ENCODE measurements at regions not wholly inside any gene's neighbourhood (a gene's known extent, or its start where the extent isn't known, plus 50 kb on each side); places are given as distances from the start of the nearest gene placed in this dataset.

GRCh38 chr1:104348277-104348676, 598.6 kb downstream of the AMY1C start:
- no peak overlapping the region for H3K56ac ChIP-seq (ENCODE audit: insufficient read length, low read depth, low read length)
- no peaks in the 10 kb centered on the region; the same call in 1 of the 2 replicates for H3K27me3 Mint-ChIP-seq (ENCODE audit: low read depth)
- H2AK5ac ChIP-seq (ENCODE audit: insufficient read length, low read length) = no peak overlapping the region
- H4K5ac ChIP-seq (ENCODE audit: insufficient read length, low read depth, low read length) = no peak overlapping the region
- no peak overlapping the region for H3T11ph ChIP-seq (ENCODE audit: low read length)
- H3K23me2 ChIP-seq (ENCODE audit: insufficient read length, low read depth, low read length, poor library complexity, severe bottlenecking) = no peaks in the 10 kb centered on the region
- no CpG with 5 or more reads among the region's 1 CpG for WGBS (ENCODE audit: extremely low coverage, insufficient read length, low lambda C conversion rate)
- H2BK5ac ChIP-seq (ENCODE audit: insufficient read length, low read length) = no peak overlapping the region
- no peak overlapping the region for H2BK120ac ChIP-seq (ENCODE audit: low read depth, low read length, poor library complexity, severe bottlenecking)
- H3K9me3 Mint-ChIP-seq = peaks cover 0 to 9% of the 10 kb centered on the region in 2 experiments; a peak in 2 of 5 replicates
- no peaks in the 10 kb centered on the region for H4K20me1 ChIP-seq (ENCODE audit: control insufficient read depth, insufficient read depth, insufficient read length)
- H3K27ac ChIP-seq (ENCODE audit: insufficient read length, low read depth, low read length) = no peak overlapping the region
- H4K91ac ChIP-seq (ENCODE audit: insufficient read length, low read depth, low read length) = no peak overlapping the region
- H3K9ac ChIP-seq (ENCODE audit: extremely low read depth, insufficient read length, low read length) = no peak overlapping the region
- no peaks in the 10 kb centered on the region for H3K27me3 ChIP-seq (ENCODE audit: insufficient read depth, low read length)
- TF ChIP-seq CTCF (conservative IDR thresholded peaks at IDR 0.05) = no peak
- H3K14ac ChIP-seq (ENCODE audit: insufficient read depth, low read length) = no peak overlapping the region
- DNase-seq = no peak
- H3K4me2 ChIP-seq (ENCODE audit: insufficient read depth, insufficient read length, low read length) = no peak overlapping the region
- H3K23ac ChIP-seq (ENCODE audit: insufficient read length, low read depth, low read length) = no peak overlapping the region
- H2BK12ac ChIP-seq (ENCODE audit: insufficient read length, low read depth, low read length) = no peak overlapping the region
- no peak overlapping the region for H3K4ac ChIP-seq (ENCODE audit: low read depth, low read length)
- H2BK20ac ChIP-seq (ENCODE audit: low read depth, low read length, poor library complexity, severe bottlenecking) = no peak overlapping the region
- H2BK15ac ChIP-seq (ENCODE audit: low read depth, low read length) = no peak overlapping the region
- H3K4me1 ChIP-seq (ENCODE audit: insufficient read depth, low read length) = no peaks in the 10 kb centered on the region
- H3K4me1 Mint-ChIP-seq = no peaks in the 10 kb centered on the region
- no peaks in the 10 kb centered on the region for H3K79me2 ChIP-seq (ENCODE audit: insufficient read depth, low read length)
- H3K4me3 Mint-ChIP-seq = no peak overlapping the region
- H4K8ac ChIP-seq (replicated peaks; ENCODE audit: insufficient read length, low read depth, low read length) = no peak overlapping the region
- no peaks in the 10 kb centered on the region for H3K9me3 ChIP-seq (ENCODE audit: control insufficient read depth, low read depth, low read length)
- H3K27ac Mint-ChIP-seq = no peak overlapping the region
- H3K79me1 ChIP-seq (ENCODE audit: insufficient read depth, low read depth, low read length, poor library complexity, severe bottlenecking) = no peaks in the 10 kb centered on the region
- H3K18ac ChIP-seq (ENCODE audit: insufficient read length, low read depth, low read length) = no peak overlapping the region
- H2AFZ ChIP-seq (ENCODE audit: low read length) = no peak overlapping the region
- no peaks in the 10 kb centered on the region for H3K36me3 Mint-ChIP-seq (ENCODE audit: insufficient read depth in 1 of 3, low read depth in 3 of 3)

All from H9 (cell line).